22Rv1 (cell line): ENCODE measurements at regions not wholly inside any gene's neighbourhood (a gene's known extent, or its start where the extent isn't known, plus 50 kb on each side); places are given as distances from the start of the nearest gene placed in this dataset.
A peak's percentile ranks its signal among the peaks of the same experiment; 100 is the strongest.

Experiments
- H3K27ac ChIP-seq: fragments of 450-650 bp; 2 replicates; pipeline ENCODE4 v1.5.1; 2017
- ZFX ChIP-seq: fragments of 450-650 bp; IDR thresholded peaks from 2 replicates; pipeline ENCODE4 v1.6.1; 2017; ENCODE audit warnings: antibody characterized with exemption, borderline replicate concordance
- TF ChIP-seq, protein P1 (sequence below): fragments of 450-650 bp; IDR thresholded peaks from 2 replicates; pipeline ENCODE4 v1.5.1; 2017; ENCODE audit warnings: mild to moderate bottlenecking

DNA sequence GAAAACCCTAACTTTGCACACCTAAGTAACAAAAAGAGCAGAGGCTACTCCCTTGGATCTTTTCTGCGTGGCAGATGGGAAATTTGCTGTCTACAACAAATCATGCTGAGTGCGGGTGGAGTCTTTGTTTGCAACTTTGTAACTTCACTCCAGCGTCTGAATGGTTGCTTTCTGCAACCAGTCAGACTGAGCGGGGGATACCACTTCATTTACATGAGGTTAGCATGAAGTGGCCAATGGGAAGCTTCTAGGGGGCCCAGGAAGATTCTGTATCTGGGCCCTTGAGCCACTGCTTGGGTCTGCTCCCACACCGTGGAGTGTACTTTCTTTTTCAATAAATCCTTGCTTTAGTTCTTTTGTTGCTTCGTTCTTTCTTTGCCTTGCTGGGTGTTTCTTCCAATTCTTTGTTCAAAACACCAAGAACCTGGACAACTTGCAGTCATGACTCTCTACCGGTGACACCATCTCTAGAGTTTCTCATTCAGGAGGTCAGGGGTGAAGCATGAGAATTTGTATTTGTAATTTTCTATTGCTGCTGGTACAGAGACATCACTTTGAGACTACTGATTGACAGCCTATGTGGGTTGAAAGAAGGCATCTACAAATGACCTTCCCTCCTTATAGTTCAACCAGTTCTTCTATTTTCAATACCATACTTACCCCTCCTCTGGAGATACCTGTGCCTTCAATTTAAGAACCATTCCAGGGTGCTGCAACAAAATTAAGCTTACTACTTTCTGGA is 55.8 kb upstream of the RC3H1 start:
- TF ChIP-seq ZFX, result no peak
- TF ChIP-seq, protein P1, sequence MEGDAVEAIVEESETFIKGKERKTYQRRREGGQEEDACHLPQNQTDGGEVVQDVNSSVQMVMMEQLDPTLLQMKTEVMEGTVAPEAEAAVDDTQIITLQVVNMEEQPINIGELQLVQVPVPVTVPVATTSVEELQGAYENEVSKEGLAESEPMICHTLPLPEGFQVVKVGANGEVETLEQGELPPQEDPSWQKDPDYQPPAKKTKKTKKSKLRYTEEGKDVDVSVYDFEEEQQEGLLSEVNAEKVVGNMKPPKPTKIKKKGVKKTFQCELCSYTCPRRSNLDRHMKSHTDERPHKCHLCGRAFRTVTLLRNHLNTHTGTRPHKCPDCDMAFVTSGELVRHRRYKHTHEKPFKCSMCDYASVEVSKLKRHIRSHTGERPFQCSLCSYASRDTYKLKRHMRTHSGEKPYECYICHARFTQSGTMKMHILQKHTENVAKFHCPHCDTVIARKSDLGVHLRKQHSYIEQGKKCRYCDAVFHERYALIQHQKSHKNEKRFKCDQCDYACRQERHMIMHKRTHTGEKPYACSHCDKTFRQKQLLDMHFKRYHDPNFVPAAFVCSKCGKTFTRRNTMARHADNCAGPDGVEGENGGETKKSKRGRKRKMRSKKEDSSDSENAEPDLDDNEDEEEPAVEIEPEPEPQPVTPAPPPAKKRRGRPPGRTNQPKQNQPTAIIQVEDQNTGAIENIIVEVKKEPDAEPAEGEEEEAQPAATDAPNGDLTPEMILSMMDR, result no peak
- H3K27ac ChIP-seq, result no peak overlapping the region

DNA sequence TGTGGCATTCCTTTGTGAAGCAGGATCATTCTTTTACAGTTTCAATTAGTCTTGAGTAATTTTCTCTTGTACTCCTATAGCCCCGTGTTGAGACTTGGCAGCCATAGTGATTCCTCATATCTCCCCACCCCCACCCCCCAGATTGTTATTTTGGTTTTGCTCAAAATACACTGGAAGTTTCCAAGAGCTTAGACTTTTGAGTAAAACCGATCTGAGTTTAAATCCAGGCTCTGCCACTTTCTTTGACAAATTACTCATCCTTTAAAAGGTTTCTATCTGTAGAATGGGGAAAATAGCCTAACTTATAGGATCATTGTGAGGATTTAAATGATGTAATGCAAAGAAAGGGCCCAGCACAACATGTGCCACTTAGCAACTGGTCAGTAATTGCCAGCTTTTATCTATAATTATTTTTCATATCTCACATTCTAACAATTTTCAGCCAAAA is 53.1 kb upstream of the RC3H1 start:
- no peak overlapping the region for H3K27ac ChIP-seq
- TF ChIP-seq ZFX, result no peak
- TF ChIP-seq, protein P1, result no peak

DNA sequence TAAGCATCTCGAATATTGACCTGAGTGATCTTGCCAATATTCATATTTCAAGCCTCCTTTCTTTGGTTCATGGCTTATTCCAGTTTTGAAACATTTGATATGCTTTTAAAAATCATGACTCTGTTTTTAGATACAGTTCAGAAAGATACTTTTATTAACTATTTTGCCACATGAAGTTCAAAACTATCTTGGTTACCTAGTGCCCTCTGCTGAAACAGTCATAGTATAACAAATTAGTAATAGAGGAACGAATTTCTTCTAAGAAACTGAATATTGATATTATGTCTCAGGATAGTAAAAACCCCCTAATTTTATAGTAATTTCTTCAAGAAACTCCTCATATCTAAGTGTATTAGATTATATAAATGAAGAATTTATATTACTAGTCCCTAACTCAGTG is 52.6 kb upstream of the RC3H1 start:
- H3K27ac ChIP-seq, result no peak overlapping the region
- TF ChIP-seq ZFX, result no peak
- TF ChIP-seq, protein P1, result peak; percentile 48

DNA sequence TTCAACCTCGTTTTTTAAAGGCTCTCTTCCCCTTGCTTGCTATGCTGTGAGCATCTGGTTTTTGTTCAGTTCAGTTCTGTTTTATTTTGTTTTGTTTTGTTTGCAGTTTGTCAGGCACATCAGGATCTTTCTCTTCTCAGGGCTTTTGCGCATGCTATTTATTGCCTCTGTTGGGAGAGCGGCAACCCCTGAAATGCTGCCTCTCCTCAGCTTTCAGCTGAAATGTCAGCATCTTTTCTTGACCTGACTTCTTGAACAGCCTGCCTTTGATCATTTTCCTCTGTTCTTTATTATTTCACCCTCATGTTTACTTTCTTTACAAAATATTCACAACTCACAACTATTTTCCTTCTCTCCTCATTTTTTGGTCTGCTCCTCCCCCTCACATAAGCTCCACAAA is 50.4 kb upstream of the RC3H1 start:
- TF ChIP-seq ZFX, result no peak
- TF ChIP-seq, protein P1, result no peak
- no peak overlapping the region for H3K27ac ChIP-seq
